Dermis blood vessel endothelial cell (primary cell): ENCODE measurements at regions not wholly inside any gene's neighbourhood (a gene's known extent, or its start where the extent isn't known, plus 50 kb on each side); places are given as distances from the start of the nearest gene placed in this dataset.

ENCODE experiments used
- DNase-seq: peaks from one replicate; pipeline ENCODE4 v3.0.0; 2010

DNA sequence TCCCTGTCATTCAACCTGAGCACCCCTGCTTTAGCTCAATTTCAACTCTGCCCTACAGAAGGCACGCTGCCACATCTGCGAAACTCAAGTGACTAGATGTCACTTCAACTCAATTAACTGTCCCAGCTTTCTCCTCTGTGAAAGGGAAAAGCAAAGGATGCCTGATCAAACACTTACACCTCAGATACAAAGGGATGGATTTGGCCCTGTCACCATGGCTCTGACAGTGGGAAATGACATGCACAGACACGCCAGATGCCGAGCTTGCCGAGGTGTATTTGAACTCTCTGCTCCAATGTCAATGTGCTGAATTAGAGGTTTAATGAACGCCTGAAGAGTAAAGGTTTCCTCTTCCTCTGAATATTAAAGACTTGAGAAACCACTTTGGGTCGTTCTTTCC lies 481.1 kb downstream of the CBLN2 start:
- no peak for DNase-seq

DNA sequence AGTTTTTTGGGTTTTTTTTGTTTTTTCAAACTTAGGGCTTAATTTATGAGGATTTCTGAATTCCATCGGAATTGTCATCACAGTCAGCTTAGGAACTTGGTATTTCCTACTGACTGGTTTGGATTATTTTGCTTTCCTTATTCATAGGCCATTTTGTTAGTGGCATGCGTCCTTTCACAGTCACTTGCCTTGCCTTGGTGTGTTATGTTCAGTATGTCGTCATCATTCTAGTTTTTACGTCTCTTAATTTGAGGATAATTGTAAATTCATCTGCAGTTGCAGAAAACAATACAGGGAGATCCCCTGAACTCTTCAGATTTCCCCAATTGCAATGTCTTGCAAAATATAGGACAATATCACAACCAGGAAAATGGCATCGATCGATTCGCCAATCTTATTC lies 485.3 kb downstream of the CBLN2 start:
- no peak for DNase-seq

DNA sequence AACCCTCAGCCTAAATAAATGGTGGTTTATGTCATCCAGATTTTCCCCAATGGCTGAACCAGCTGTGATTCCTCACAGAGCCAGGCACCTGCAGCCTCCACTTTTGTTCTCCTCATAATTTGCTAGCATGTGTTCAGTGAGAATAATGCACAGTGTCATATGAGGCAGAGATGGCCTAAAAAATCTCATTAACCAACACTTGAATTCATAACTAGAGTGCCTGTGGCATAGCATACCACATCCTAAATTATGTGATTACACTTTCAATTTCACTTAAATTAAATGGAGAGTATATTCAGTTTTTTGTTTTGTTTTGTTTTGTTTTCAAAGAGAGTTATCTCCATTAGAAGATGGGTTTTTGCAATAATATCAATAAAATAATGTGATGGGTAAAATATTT lies 488.0 kb downstream of the CBLN2 start:
- DNase-seq: no peak

DNA sequence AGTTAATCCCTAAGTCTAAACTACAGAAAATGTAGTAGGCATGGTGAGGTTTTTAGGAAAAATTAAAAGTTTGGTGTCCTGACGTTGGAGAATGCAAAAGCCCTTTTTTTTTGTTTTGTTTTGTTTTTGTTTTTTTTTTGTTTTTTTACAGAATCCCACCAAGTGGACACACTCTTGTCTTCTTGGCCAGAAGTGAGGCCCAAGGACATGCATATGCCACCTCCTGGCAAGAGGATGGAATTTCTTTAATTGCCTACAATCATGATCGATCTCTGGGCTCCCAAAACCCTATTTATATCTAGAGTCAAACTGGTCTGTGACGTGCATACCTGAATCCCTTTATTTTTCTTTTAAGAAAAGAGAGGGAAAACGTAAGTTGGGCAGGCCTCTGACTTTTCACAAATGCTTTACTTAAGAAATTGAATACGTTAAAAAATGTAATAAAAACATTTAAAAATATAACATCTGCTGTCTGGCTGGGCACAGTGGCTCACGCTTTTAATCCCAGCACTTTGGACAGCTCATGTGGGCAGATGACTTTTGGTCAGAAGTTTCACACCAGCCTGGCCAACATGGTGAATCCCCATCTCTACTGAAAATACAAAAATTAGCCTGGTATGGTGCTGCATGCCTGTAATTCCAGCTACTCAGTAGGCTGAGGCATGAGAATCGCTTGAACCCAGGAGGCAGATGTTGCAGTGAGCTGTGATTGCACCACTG lies 502.7 kb downstream of the CBLN2 start:
- no peak for DNase-seq

DNA sequence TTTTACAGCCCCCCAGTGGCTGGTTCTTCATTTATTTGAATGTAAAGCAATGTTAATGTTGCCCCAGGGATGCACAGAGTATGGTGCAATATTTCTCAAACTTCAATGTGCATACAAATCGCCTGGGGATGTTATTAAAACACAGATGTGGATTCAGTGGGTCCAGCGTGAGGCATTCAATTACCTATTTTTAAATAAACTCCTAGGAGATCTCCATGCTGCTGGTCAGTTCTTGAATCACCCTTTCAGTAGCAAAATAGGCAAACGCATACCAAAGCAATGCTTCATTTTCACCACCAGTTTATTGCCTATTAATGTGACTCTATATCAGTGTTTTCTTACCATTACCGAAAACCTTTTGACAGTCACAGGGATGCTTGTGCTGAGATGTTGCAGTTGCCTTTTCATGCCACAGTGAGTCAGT lies 530.7 kb downstream of the CBLN2 start:
- no peak for DNase-seq

DNA sequence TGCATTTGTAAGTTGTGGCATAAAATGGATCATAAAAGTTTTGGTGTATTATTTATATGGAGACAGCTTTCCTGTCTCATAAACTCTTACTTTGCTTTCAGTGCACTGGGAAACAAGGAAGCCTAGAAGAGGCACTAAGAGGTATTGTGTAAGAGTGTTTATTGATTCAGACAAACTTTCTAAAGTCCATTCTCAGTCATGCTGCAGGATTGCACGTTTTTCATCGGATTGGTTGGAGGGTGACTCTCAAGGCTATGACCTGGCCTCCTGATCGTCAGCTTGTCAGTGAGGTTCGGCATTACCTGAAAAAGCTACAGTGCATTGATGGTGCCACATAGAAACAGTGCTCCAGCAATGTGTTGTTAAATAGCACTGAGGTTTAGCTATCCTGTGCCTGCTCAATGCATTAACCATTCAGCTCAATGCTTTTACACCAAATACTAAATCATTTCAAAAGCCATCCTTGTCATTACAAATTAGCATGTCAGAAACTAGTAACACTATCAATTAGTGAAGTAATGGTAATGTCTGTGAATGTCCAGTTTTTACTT lies 545.5 kb downstream of the CBLN2 start:
- DNase-seq: no peak

DNA sequence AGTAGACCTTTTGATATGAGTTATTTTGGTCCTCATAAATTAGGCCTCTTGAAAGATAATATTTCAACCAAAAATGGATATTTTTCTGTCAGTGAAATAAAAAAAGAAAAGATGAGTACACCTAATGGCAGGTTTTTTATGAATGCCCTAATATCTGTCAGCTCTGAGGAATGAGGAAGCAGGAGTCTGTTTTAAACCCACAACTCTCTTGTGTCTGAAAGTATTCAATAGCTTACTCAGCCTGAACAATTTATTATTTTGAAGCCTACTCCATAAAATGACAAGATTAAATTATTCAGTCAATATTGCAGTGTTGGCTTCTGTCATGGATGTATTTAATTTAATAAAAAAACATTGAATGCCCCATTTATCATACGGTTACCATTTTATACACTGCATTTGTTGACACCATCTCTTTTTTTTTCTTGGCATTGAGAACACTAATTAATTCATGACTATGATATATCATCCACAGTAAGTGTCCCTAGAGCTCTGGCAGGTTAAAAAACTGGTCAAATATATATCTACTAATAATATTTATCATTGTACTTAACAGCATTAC lies 548.2 kb downstream of the CBLN2 start:
- no peak for DNase-seq

DNA sequence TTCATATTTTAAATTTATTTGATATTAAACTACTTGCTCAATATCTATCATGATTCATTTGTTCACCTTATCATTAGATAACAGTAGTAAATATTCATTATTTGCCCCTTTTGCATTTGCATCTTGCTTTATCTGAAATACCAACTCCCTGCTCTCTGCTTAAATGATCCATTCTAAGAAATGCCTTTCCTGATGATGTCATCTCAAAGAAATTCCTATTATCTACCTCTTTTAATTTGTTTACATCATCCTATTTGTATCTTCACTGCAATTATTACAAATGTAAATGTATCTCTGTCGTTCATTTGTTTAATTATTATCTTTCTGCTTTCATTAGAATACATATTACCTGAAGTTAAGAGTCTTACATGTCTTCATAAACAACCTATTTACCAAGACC lies 549.9 kb downstream of the CBLN2 start:
- no peak for DNase-seq

DNA sequence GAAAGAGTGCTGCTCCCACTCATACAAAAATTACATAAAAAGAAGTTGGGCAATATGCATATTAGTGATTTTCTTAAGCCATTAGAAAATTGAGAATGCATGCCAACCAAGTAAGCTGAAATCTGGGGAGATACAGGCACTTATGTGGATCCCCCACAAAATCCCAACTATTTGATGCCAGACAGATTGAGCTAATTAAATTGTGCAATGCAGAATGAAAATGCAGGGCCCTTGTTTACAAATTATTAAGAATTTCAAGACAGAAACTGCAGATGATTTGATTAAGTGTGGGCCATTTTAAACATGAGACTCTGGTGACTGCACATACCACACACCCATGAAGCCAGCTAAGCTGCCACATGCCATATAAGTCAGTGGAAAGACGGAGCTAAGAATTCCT lies 554.5 kb downstream of the CBLN2 start:
- no peak for DNase-seq

DNA sequence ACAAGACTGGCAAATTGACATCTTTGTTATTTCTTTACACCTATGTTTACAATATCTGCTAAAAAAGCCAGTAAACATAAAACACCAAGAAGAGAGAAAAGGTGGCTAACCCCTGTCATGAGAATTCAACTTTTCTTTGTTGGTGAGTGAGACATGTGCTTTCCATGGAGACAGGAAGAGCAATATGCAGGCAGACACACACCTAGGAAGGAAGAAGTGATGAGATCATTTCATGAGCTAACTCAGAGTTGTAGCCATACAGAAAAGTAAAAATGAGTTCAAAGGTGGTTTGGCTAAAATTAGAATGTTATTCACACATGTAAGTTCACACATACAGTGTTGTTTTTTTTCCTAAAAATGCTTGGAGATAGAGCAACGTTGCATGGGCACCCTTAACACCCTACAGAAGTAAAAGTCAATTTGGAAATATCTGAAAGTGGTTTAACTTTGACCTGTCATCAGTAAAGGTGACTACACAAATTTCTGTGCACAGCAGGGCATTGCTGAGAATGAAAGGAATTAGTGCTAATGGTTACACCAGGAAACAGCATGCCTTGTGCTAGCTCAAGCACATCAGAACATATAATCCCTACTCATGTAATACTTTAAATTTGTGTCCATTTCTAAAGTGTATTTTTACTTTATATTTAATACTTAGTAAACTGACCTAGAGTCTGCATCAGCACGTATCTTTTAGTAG lies 557.6 kb downstream of the CBLN2 start:
- no peak for DNase-seq

DNA sequence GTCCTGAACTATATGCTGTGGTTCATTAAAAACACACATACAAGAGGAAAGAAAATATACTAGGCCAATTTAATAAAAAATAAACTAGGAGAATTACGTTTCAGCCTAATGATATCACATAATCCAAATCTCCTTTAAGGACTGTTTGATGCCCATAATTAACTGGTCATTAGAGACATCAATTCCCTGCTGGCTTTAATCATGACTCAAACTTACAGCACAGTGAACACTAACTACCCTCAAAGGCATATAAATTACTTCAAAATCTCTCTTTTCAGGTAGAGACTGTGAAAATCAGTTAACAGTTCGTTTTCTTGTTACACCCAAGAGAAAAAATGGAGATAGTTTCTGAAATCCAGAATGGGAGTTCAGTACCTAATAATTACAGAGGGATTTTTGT lies 567.4 kb downstream of the CBLN2 start:
- DNase-seq: no peak

DNA sequence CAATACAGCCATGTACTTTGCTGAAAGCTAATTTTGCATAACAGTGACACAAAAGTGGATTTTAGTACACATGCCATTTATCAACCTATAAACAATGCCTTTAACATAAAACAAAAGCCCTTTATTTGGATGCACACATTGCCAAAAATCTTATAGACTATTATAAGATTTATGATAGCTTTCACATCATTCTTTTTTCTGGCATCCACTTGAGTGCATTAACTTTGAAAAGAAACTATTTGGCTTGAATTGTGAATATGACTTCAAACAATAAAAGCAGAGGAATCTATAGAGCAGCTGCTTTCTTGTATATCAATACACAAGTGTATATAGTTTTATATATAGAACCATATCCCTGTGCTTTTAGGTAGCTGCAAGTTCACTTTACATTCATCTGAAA lies 577.4 kb downstream of the CBLN2 start:
- DNase-seq: no peak

DNA sequence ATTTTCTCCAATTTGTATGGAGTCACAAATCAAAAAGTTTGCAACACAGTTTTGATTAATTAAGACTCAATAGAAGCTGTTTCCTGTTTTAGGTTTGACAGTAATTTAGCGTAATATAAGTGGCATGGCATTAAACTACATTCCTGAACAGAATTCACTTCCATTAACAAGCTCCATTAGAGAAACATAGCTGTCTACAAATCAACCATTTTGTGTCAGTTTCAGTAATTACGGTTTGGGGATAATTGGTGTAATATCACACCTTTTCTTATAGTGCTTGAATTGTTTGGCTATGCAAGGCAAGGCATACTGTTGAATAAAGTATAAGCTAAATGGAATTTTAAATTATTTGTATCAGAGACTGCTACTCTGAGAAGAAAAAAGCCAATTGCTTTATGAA lies 585.5 kb downstream of the CBLN2 start:
- DNase-seq: no peak

DNA sequence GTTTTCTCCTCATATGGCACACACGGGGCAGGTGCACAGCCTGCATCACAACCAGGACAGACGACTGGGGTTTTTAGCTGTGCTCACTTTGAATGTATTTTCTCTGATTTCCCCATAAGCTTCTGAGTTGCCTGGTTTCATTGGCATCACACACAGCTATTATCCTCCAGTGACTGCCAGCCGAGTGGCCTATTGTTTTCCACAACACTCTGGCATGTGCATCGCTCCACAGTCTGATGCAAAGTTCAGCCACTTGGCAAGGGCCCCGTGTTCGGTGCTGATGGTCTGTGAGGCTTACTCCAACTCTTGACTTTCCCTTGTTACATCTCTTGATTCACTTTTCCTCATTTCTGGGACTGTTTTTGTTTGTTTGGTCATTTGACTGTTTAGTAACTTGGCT lies 593.1 kb downstream of the CBLN2 start:
- no peak for DNase-seq

DNA sequence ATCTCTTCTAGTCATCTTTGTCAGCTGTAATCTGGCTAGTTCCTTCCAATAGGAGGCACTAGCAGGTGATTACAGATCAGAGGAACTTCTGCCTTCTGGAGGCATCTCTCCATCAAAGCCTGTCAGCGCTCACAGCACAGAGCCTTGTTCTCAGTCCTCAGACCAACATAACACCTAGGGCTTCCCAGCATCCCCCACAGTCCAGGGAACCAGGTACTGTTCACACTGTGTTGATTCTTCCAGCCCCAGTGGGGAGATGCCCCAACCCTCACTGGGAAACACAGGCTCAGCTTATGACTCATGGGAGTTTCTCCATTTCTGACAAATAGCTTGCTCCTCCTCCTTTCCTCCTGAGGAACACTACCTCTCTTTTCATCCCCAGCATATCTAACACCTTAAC lies 601.7 kb downstream of the CBLN2 start:
- no peak for DNase-seq

DNA sequence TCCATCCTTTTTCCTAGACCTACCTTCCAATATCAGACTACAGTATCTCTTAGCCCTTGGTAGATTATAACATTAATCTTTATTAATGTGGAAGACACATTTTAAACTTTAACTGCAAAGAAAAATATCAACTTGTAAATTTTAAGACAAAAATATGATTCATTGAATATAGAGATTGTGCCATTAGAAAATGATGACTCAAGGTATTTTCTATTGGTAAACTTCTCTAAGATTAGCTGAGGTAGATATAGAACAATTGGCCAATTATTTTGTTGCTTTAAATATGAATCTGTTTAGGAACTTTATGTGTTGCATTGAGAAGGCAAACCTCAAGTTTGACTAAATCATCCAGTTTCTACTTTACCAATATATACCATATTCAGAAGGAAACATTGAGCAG lies 604.7 kb downstream of the CBLN2 start:
- no peak for DNase-seq

DNA sequence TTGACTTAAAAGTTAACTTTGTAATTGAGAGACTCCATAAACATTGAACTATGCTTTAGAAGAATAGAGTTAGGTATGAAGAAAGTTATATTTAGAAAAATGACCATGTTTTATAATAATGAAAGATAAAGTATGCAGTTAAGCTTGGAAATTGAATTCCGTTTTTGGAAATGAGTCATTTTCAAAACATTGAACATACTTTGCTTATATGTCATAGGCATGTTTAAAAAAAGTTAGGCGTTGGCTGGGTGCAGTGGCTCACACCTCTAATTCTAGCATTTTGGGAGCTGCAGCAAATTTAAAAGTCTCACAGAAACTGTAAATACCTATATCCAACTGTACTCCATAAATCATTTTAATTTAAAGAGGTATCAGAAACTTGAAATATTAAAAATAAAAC lies 607.4 kb downstream of the CBLN2 start:
- no peak for DNase-seq

DNA sequence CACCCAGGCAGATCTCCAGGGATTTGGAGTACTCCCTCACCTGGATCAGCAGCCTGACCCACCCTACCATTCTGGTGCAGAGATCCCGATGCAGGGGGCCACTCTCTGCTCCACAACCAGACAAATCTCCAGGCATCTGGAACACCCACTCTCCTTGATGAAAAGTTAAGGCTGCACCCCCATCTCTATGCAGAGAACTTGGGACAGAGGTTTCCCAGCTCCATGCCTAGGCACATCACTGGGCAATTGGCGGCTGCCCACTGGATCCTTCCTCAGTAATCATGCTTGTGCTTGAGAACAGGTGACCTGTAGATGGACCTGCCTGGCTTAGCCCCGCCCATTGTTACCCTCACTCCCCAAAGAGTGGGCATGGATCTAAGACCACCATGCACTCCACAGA lies 624.9 kb downstream of the CBLN2 start:
- no peak for DNase-seq

DNA sequence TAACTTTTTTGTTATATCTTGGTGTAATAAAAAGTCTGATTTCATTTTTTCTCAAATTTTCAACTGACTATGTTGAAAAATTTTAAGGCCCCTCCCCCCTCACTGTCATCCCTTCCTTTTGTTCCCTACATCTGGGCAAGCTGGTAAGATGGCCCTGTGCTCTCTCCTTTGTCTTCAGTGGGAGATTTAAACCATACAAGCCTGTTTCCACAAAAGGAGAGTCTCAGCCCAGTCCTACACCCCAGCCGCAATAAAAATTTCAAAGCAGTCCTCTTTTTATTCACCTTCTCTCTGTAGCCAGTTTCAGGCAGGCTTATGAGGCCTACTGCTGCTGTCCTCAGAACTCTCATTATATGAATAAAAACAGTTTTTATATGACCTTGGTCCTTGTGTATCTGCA lies 630.5 kb downstream of the CBLN2 start:
- no peak for DNase-seq

DNA sequence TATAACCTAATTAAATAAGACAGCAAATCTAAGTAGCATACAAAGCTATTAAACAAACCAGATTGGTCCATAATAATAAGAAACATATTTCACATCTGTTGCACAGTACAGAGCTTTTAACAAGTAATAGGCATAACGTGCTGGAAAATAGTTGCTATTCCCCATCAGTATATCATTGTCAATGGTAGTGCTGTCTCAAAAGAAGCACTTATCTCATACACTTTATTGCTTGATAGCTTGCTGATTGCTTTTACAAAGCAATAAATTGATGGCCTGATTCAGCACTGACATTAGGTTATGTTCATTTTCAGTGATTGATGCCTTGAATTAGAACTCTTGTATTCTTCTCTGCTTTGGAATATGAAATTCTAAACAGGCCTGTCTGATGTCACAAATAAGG lies 641.7 kb downstream of the CBLN2 start:
- no peak for DNase-seq

DNA sequence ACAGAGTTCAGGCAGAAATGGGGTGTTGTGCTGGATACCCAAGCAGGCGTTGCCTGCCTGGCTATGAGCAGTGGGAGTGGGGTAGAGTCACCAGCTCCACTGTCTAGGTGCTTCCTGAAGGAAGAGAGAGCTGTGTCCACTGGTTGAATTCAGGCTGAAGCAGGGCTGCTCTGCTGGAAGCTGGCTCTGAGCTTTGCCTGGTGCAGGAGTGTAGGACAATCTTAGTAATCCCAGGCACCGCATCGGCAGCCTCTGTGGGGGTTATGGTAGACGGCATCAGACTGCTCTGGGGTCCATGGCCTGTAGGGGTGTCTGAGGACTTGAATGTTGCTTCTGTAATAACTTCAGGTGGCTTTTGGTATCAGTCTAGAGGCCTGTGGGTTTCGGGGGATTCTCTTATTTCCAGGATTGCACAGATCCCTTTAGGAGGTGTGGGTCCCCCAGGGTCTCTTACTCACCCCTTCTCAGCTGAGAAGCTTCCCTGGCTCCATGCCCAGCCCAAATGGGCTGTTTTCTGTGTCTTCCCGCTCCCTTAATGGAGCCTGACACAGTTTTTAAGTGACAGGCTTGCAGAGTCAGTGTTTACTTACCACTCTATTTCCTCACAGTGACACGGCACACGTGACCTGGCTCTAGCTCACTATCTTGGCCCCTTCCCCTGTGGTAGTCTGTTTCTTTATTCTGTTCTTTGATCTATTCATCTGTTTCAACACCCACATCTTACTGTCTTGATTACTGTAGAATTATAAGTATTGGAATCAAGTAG lies 644.3 kb downstream of the CBLN2 start:
- no peak for DNase-seq

DNA sequence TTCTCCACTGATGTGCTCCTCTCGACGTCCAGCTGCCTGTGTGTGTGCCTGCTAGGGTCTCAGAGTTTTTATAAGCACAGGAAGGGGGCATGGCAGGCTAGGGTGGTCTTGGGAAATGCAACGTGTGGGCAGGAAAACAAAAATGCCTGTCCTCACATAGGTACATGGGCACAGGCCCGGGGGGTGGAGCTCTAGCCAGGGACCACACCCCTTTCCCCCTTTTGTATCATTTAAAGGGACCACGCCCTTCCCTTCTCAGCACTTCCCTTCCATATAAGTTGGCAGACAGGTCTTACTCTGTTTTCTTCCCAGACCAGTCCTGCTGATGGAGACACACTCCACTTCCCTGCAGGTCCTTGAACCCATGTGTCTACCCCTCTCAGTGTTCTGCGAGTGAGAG lies 645.0 kb downstream of the CBLN2 start:
- DNase-seq: no peak

DNA sequence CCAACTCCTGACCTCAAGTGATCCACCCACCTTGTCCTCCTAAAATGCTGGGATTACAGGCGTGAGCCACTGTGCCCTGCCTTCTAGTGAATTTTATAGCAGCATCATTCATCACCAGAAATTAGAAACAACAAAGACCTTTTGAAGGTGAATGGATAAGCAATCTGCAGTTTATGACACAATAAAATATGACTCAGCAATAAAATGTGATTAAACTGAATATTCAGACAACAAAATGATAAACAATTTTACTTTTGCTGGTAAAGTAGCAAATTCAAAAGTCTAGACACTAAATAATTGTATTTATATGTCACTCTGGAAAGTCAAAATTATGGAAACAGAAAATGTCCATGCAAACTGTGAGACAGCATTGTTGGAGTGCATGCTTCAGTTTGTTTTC lies 656.6 kb downstream of the CBLN2 start:
- no peak for DNase-seq
